HEK293T (cell line): ENCODE measurements at regions not wholly inside any gene's neighbourhood (a gene's known extent, or its start where the extent isn't known, plus 50 kb on each side); places are given as distances from the start of the nearest gene placed in this dataset.

Experiments
- BHLHE40 ChIP-seq: fragments of 450-650 bp; IDR thresholded peaks from 2 replicates; pipeline ENCODE4 v1.6.1; 2016; ENCODE audit warnings: mild to moderate bottlenecking, moderate library complexity, borderline replicate concordance
- SUZ12 ChIP-seq: fragments of 450-650 bp; IDR thresholded peaks from 2 replicates; pipeline ENCODE4 v1.6.1; 2016; ENCODE audit warnings: mild to moderate bottlenecking

DNA sequence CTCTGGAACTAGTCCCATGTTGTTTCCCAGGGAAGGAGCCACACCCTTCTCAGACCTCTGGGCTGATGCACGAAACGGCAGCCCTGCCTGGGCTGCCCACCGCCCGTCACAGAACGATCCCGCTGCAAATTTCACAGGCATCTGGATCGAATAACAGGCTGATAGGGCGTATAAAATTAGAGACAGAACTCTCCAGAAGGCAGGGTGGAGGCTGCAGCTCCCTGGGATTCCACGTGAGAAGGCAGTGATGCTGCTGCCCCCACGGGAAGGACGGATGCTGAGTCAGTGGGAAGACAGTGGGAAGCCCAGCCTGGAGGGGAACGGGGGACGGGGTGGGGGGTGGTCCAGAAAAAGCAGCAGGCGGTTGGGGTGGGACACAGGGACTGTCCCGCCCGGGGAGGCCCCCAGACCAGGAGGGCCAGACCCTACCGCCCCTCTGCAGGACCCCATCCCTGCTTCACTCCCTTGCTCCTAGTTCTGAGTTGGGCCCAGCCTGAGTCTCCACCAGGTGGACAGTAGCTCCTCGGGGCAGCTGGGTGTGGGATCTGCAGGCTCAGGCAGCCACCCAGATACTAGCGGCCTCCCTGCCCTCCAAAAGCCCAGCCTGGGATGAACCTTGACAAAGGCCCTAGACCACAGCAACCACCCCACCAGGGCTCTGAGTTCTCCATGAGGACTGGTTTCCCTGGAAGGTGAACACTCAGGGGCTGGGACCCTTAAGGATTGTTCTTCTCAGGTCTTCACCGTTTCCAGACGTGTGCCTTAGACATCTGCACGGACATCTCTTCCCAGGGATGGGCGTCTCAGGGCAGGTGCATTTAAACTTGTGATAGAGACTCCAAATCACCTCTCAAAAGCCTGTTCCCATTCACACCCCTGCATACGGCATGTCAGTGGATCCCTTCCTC lies 117.8 kb downstream of the METRNL start:
- no peak for TF ChIP-seq SUZ12
- no peak for TF ChIP-seq BHLHE40
